ENCODE measurements at regions not wholly inside any gene's neighbourhood (a gene's known extent, or its start where the extent isn't known, plus 50 kb on each side); places are given as distances from the start of the nearest gene placed in this dataset.

DNA sequence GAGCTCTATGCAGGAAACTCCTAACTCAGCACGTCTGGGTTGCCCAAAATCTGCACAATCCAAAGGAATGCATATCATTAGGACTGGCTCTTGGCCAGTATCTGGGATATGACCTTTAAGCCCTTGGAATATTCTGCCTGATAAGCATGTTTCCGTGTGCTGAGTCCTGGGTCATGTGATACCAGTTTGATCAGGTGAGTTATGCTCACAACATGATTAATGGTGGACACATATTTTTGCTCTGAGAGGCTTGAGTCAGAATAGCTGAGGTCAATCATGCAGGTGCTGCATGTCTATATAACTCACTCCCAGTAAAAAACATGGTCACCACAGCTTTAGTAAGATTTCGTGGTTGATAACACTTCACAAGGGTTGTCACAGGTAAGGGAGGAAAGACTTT lies 408.8 kb downstream of the YTHDC2 start:
- Histone ChIP-seq H3K4me3 (ENCODE audit: low read depth in 2 of 2, low read length in 2 of 2) (no peak overlapping the region), H3K27me3 (ENCODE audit: control insufficient read depth, insufficient read depth, low read length) (no peaks in the 10 kb centered on the region), H3K9me3 (ENCODE audit: control insufficient read depth, insufficient read depth, low read depth, low read length) (no peaks in the 10 kb centered on the region), H3K4me1 (ENCODE audit: control insufficient read depth, insufficient read depth, low read length) (no peaks in the 10 kb centered on the region), H3K36me3 (ENCODE audit: control insufficient read depth, insufficient read depth, low read length) (no peaks in the 10 kb centered on the region), H3K27ac (ENCODE audit: low read length) (no peak overlapping the region)
- no peak for TF ChIP-seq POLR2AphosphoS5 (IDR thresholded peaks at IDR 0.05; ENCODE audit: low read depth, low read length)
- TF ChIP-seq TCF7L2 (IDR thresholded peaks at IDR 0.05; ENCODE audit: low read depth, low read length) = no peak
- TF ChIP-seq, protein P1, sequence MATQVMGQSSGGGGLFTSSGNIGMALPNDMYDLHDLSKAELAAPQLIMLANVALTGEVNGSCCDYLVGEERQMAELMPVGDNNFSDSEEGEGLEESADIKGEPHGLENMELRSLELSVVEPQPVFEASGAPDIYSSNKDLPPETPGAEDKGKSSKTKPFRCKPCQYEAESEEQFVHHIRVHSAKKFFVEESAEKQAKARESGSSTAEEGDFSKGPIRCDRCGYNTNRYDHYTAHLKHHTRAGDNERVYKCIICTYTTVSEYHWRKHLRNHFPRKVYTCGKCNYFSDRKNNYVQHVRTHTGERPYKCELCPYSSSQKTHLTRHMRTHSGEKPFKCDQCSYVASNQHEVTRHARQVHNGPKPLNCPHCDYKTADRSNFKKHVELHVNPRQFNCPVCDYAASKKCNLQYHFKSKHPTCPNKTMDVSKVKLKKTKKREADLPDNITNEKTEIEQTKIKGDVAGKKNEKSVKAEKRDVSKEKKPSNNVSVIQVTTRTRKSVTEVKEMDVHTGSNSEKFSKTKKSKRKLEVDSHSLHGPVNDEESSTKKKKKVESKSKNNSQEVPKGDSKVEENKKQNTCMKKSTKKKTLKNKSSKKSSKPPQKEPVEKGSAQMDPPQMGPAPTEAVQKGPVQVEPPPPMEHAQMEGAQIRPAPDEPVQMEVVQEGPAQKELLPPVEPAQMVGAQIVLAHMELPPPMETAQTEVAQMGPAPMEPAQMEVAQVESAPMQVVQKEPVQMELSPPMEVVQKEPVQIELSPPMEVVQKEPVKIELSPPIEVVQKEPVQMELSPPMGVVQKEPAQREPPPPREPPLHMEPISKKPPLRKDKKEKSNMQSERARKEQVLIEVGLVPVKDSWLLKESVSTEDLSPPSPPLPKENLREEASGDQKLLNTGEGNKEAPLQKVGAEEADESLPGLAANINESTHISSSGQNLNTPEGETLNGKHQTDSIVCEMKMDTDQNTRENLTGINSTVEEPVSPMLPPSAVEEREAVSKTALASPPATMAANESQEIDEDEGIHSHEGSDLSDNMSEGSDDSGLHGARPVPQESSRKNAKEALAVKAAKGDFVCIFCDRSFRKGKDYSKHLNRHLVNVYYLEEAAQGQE (IDR thresholded peaks at IDR 0.05; ENCODE audit: insufficient read depth in 1 of 2, low read depth in 2 of 2, low read length in 1 of 2) = no peak
- no peak for TF ChIP-seq SIN3A (IDR thresholded peaks at IDR 0.05; ENCODE audit: borderline replicate concordance, insufficient read depth, low read depth, low read length)
- TF ChIP-seq, protein P2, sequence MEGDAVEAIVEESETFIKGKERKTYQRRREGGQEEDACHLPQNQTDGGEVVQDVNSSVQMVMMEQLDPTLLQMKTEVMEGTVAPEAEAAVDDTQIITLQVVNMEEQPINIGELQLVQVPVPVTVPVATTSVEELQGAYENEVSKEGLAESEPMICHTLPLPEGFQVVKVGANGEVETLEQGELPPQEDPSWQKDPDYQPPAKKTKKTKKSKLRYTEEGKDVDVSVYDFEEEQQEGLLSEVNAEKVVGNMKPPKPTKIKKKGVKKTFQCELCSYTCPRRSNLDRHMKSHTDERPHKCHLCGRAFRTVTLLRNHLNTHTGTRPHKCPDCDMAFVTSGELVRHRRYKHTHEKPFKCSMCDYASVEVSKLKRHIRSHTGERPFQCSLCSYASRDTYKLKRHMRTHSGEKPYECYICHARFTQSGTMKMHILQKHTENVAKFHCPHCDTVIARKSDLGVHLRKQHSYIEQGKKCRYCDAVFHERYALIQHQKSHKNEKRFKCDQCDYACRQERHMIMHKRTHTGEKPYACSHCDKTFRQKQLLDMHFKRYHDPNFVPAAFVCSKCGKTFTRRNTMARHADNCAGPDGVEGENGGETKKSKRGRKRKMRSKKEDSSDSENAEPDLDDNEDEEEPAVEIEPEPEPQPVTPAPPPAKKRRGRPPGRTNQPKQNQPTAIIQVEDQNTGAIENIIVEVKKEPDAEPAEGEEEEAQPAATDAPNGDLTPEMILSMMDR (IDR thresholded peaks at IDR 0.05) = no peak
- no peak for ATAC-seq
- intact Hi-C loops (cut with micrococcal nuclease; ENCODE audit: unreplicated experiment) = no loop called here
- no TSS peak for BruUV-seq (replicated peaks)
- CTCF ChIA-PET = no interaction called here
- in situ Hi-C loops (cut with HindIII; ENCODE audit: low pct_unique_long_range_greater_than_20kb, low sequenced_read_pairs) = no loop called here
- DNase-seq (ENCODE audit: low read depth, low spot score) = no peak
- POLR2A ChIA-PET = no interaction called here

DNA sequence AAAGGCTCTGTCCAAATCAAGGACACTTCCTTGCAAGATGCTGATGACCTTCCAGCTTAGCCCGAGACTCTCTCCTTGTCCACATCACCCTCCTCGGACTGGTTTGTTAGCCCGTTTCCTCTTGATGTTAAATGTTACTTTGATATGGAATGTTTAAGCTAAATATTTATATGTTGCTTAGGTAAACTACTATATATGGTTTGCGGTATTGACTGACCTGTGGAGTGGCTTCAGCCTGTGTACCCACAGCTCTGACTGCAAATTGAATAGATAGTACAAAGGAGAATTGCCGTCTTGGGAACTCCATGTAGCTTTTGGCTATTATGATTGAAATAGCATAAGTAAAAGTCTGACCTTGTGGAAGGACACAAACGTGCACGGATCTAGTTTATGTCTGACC lies 422.0 kb downstream of the YTHDC2 start:
- ChIA-PET POLR2A (no interaction called here), CTCF (no interaction called here)
- H3K4me3 ChIP-seq (ENCODE audit: low read depth in 2 of 2, low read length in 2 of 2) = no peak overlapping the region
- H3K9me3 ChIP-seq (ENCODE audit: control insufficient read depth, insufficient read depth, low read depth, low read length) = no peaks in the 10 kb centered on the region
- H3K27me3 ChIP-seq (ENCODE audit: control insufficient read depth, insufficient read depth, low read length) = no peaks in the 10 kb centered on the region
- BruUV-seq (replicated peaks) = no TSS peak
- DNase-seq (ENCODE audit: low read depth, low spot score) (no peak), ATAC-seq (no peak)
- in situ Hi-C loops (cut with HindIII; ENCODE audit: low pct_unique_long_range_greater_than_20kb, low sequenced_read_pairs) = no loop called here
- TF ChIP-seq TCF7L2 (IDR thresholded peaks at IDR 0.05; ENCODE audit: low read depth, low read length) = no peak
- TF ChIP-seq SIN3A (IDR thresholded peaks at IDR 0.05; ENCODE audit: borderline replicate concordance, insufficient read depth, low read depth, low read length) = no peak
- TF ChIP-seq, protein P1 (IDR thresholded peaks at IDR 0.05; ENCODE audit: insufficient read depth in 1 of 2, low read depth in 2 of 2, low read length in 1 of 2) = no peak
- TF ChIP-seq POLR2AphosphoS5 (IDR thresholded peaks at IDR 0.05; ENCODE audit: low read depth, low read length) = no peak
- TF ChIP-seq, protein P2 (IDR thresholded peaks at IDR 0.05) = no peak
- H3K4me1 ChIP-seq (ENCODE audit: control insufficient read depth, insufficient read depth, low read length) = no peaks in the 10 kb centered on the region
- intact Hi-C loops (cut with micrococcal nuclease; ENCODE audit: unreplicated experiment) = no loop called here
- no peak overlapping the region for H3K27ac ChIP-seq (ENCODE audit: low read length)
- H3K36me3 ChIP-seq (ENCODE audit: control insufficient read depth, insufficient read depth, low read length) = no peaks in the 10 kb centered on the region

Measured in Panc1 (cell line).